GM18508 (cell line): ENCODE measurements at regions not wholly inside any gene's neighbourhood (a gene's known extent, or its start where the extent isn't known, plus 50 kb on each side); places are given as distances from the start of the nearest gene placed in this dataset.

ENCODE experiments used
- ATAC-seq: cut with Tn5 transposase; IDR thresholded peaks from one replicate; pipeline ENCODE4 v1.9.1; 2021; ENCODE audit warnings: moderate number of reproducible peaks; ENCODE audit not compliant: insufficient read depth, unreplicated experiment

GRCh38 chr21:15227919-15228318 is 163.1 kb upstream of the NRIP1 start:
- ATAC-seq, result no peak

- ATAC-seq, result no peak
Measured at GRCh38 chr21:15229390-15229789, 164.6 kb upstream of the NRIP1 start.

- no peak for ATAC-seq
Measured at GRCh38 chr21:15233611-15234010, 168.8 kb upstream of the NRIP1 start.

GRCh38 chr21:15236111-15236510 is 171.3 kb upstream of the NRIP1 start:
- no peak for ATAC-seq

GRCh38 chr21:15240848-15241247 is 176.0 kb upstream of the NRIP1 start:
- no peak for ATAC-seq

- ATAC-seq, result no peak
Measured at GRCh38 chr21:15241997-15242736, 177.4 kb upstream of the NRIP1 start.

GRCh38 chr21:15242906-15243305 is 178.1 kb upstream of the NRIP1 start:
- no peak for ATAC-seq

GRCh38 chr21:15243406-15243805 is 178.6 kb upstream of the NRIP1 start:
- ATAC-seq, result no peak

- ATAC-seq, result no peak
Measured at GRCh38 chr21:15247613-15248012, 182.8 kb upstream of the NRIP1 start.

- ATAC-seq, result no peak
Measured at GRCh38 chr21:15249285-15249993, 184.6 kb upstream of the NRIP1 start.

GRCh38 chr21:15250384-15250783 is 185.6 kb upstream of the NRIP1 start:
- no peak for ATAC-seq

- no peak for ATAC-seq
Measured at GRCh38 chr21:15252431-15252830, 187.6 kb upstream of the NRIP1 start.

- ATAC-seq, result no peak
Measured at GRCh38 chr21:15254111-15254510, 189.3 kb upstream of the NRIP1 start.

GRCh38 chr21:15255261-15255660 is 190.5 kb upstream of the NRIP1 start:
- ATAC-seq, result no peak

- ATAC-seq, result no peak
Measured at GRCh38 chr21:15255763-15256162, 191.0 kb upstream of the NRIP1 start.

GRCh38 chr21:15256996-15257395 is 192.2 kb upstream of the NRIP1 start:
- ATAC-seq, result no peak

- no peak for ATAC-seq
Measured at GRCh38 chr21:15257646-15258045, 192.8 kb upstream of the NRIP1 start.

- no peak for ATAC-seq
Measured at GRCh38 chr21:15259824-15260223, 195.0 kb upstream of the NRIP1 start.

GRCh38 chr21:15260604-15261003 is 195.8 kb upstream of the NRIP1 start:
- ATAC-seq, result no peak

GRCh38 chr21:15264084-15264665 is 199.4 kb upstream of the NRIP1 start:
- no peak for ATAC-seq

GRCh38 chr21:15272171-15272570 is 207.4 kb upstream of the NRIP1 start:
- no peak for ATAC-seq

- ATAC-seq, result no peak
Measured at GRCh38 chr21:15272591-15272990, 207.8 kb upstream of the NRIP1 start.
